B cell (primary cell): ENCODE measurements at regions not wholly inside any gene's neighbourhood (a gene's known extent, or its start where the extent isn't known, plus 50 kb on each side); places are given as distances from the start of the nearest gene placed in this dataset.

ENCODE experiments used
- ATAC-seq: fragments of 200-7000 bp; cut with Tn5 transposase; one replicate; pipeline ENCODE4 v1.10.0; 2021; ENCODE audit warnings: low read depth, mild to moderate bottlenecking, moderate number of reproducible peaks, moderate library complexity
- CTCF ChIA-PET: fragments of 350-600 bp; sonication (Branson Sonifier 250); formaldehyde crosslinking; loops from one replicate; lab custom pipeline; 2021; ENCODE audit warnings: antibody characterized with exemption, inconsistent platforms; lab: Charles Lee
- POLR2A ChIA-PET: fragments of 350-600 bp; sonication (Branson Sonifier 250); formaldehyde crosslinking; loops from one replicate; lab custom pipeline; 2021; ENCODE audit warnings: antibody characterized with exemption; lab: Charles Lee
- DNase-seq: peaks from one replicate; pipeline ENCODE4 v3.0.0; 2013
- H2AFZ ChIP-seq: 2 replicates; pipeline ENCODE4 v1.6.1; 2012; ENCODE audit warnings: mild to moderate bottlenecking, low read depth, low read length; ENCODE audit not compliant: insufficient read depth, poor library complexity, severe bottlenecking
- H3K27ac ChIP-seq, 2 donors: 1 replicate in 1 of 2; 2 replicates in 1 of 2; pipeline ENCODE4 v1.5.1; 2012 to 2013; ENCODE audit warnings: low read length in 2 of 2, mild to moderate bottlenecking in 2 of 2, moderate library complexity in 1 of 2
- H3K27me3 ChIP-seq, 4 experiments: fragments of 200-600 bp in 1 of 4; sonication (generic) in 1 of 4; replicated peaks in 1 of 4; 1 replicate in 2 of 4; 2 replicates in 2 of 4; pipeline versions ENCODE4 v1.6.1 to v1.7.0; 2013 to 2016; ENCODE audit warnings: low read length in 3 of 4, mild to moderate bottlenecking in 2 of 4, mixed read lengths in 1 of 4, moderate library complexity in 1 of 4; ENCODE audit not compliant: insufficient read depth in 4 of 4, control insufficient read depth in 3 of 4; ENCODE audit errors: control extremely low read depth in 1 of 4
- H3K36me3 ChIP-seq, 2 experiments: replicated peaks in 1 of 2; 1 replicate in 1 of 2; 2 replicates in 1 of 2; pipeline versions ENCODE4 v1.6.1 to v1.7.1; 2013; ENCODE audit warnings: low read length in 1 of 2; ENCODE audit not compliant: insufficient read depth in 2 of 2, control insufficient read depth in 1 of 2; ENCODE audit errors: control extremely low read depth in 1 of 2, extremely low read depth in 1 of 2
- H3K4me1 ChIP-seq, 2 donors: fragments of 200-600 bp in 1 of 2; sonication (generic) in 1 of 2; 1 replicate in 1 of 2; 2 replicates in 1 of 2; pipeline versions ENCODE4 v1.5.1 to v1.6.1; 2013 to 2017; ENCODE audit warnings: low read length in 2 of 2; ENCODE audit not compliant: control insufficient read depth in 2 of 2, insufficient read depth in 2 of 2
- H3K4me2 ChIP-seq: replicated peaks from 2 replicates; pipeline ENCODE3; 2012; ENCODE audit warnings: mild to moderate bottlenecking, low read depth, low read length; ENCODE audit not compliant: poor library complexity, severe bottlenecking
- H3K4me3 ChIP-seq, 5 experiments: fragments of 200-600 bp in 1 of 5; sonication (generic) in 1 of 5; 1 replicate in 3 of 5; 2 replicates in 2 of 5; pipeline versions ENCODE4 v1.5.1 to v1.7.0; 2011 to 2016; ENCODE audit warnings: low read length in 4 of 5, mild to moderate bottlenecking in 4 of 5, low read depth in 2 of 5, control low read depth in 1 of 5, moderate library complexity in 1 of 5; ENCODE audit not compliant: insufficient read depth in 1 of 5; ENCODE audit errors: control extremely low read depth in 1 of 5, extremely low read depth in 1 of 5
- H3K79me2 ChIP-seq: fragments of 200-600 bp; sonication (generic); one replicate; pipeline ENCODE4 v1.6.0; 2016; ENCODE audit warnings: low read length; ENCODE audit not compliant: control insufficient read depth, insufficient read depth
- H3K9ac ChIP-seq: fragments of 200-600 bp; sonication (generic); 2 replicates; pipeline ENCODE4 v1.6.1; 2017; ENCODE audit warnings: mild to moderate bottlenecking, low read length, moderate library complexity
- H3K9me3 ChIP-seq, 3 donors: one replicate each; pipeline versions ENCODE4 v1.6.1 to v1.7.1; 2013; ENCODE audit warnings: low read length in 2 of 3; ENCODE audit not compliant: control insufficient read depth in 2 of 3, insufficient read depth in 1 of 3; ENCODE audit errors: control extremely low read depth in 1 of 3
- H4K20me1 ChIP-seq: 2 replicates; pipeline ENCODE4 v1.6.0; 2012; ENCODE audit warnings: mild to moderate bottlenecking, low read length; ENCODE audit not compliant: insufficient read depth, control insufficient read depth, poor library complexity, severe bottlenecking
- H3K27ac Mint-ChIP-seq: one replicate; pipeline ENCODE4 v1.8.0; 2021; ENCODE audit warnings: mixed read lengths
- H3K27me3 Mint-ChIP-seq: one replicate; pipeline ENCODE4 v1.8.0; 2021; ENCODE audit warnings: mixed read lengths
- H3K4me1 Mint-ChIP-seq: one replicate; pipeline ENCODE4 v1.8.0; 2021; ENCODE audit warnings: mixed read lengths
- H3K4me3 Mint-ChIP-seq: one replicate; pipeline ENCODE4 v1.8.0; 2021; ENCODE audit warnings: mixed read lengths
- H3K9me3 Mint-ChIP-seq: one replicate; pipeline ENCODE4 v1.8.0; 2022; ENCODE audit warnings: mixed read lengths; ENCODE audit not compliant: insufficient read depth
- CTCF ChIP-seq: fragments of 200-600 bp; IDR thresholded peaks from one replicate; pipeline ENCODE4 v1.8.0; 2022; ENCODE audit warnings: antibody characterized with exemption, mild to moderate bottlenecking
- EZH2 ChIP-seq: IDR thresholded peaks from 2 replicates; pipeline ENCODE4 v1.6.1; 2012; ENCODE audit warnings: borderline replicate concordance, low read depth, mild to moderate bottlenecking, moderate library complexity, low read length; ENCODE audit not compliant: insufficient read depth, poor library complexity, severe bottlenecking
- WGBS: methylation state at CpG from one replicate; pipeline ENCODE4 v1.1.5; 2013; ENCODE audit warnings: missing lambda C conversion rate; ENCODE audit not compliant: insufficient coverage; 5-methylcytosine and 5-hydroxymethylcytosine counted together
- intact Hi-C: fragments of 100-400 bp; cut with micrococcal nuclease; formaldehyde crosslinking; loops from one replicate; pipeline ENCODE4 v1.10.0; 2022

- H3K4me2 ChIP-seq = peak overlapping the region; percentile 63
- intact Hi-C loops = no loop called here
- H3K27me3 Mint-ChIP-seq = no peaks in the 10 kb centered on the region
- peak overlapping the region in 1 of 5 experiments; percentile 3 for H3K4me3 ChIP-seq
- TF ChIP-seq CTCF (no peak), EZH2 (no peak)
- H3K27ac ChIP-seq = peak overlapping the region in 1 of 2 donors; percentile 16
- ATAC-seq (peak; percentile 39), DNase-seq (peak; percentile 25)
- WGBS = 21% methylated on average over 2 of the region's 4 CpGs
- H4K20me1 ChIP-seq = no peaks in the 10 kb centered on the region
- POLR2A ChIA-PET = no interaction called here
- no peaks in the 10 kb centered on the region for H3K36me3 ChIP-seq
- peaks cover 14 to 16% of the 10 kb centered on the region in 2 donors for H3K4me1 ChIP-seq
- H3K9me3 ChIP-seq = peaks cover 0 to 4% (median 0%) of the 10 kb centered on the region in 3 donors
- H3K79me2 ChIP-seq = no peaks in the 10 kb centered on the region
- peak overlapping the region; percentile 55 for H3K4me3 Mint-ChIP-seq
- CTCF ChIA-PET = interaction anchor here (0.9 to 1.5 kb wide), 2 partner anchors 9 to 12 kb away, joined by 4 read pairs; no protein-coding TSS in a partner anchor
- no peak overlapping the region for H3K9ac ChIP-seq
- peak overlapping the region; percentile 34 for H3K27ac Mint-ChIP-seq
- H3K9me3 Mint-ChIP-seq = peaks cover 2% of the 10 kb centered on the region
- H2AFZ ChIP-seq = peak overlapping the region; percentile 60
- H3K27me3 ChIP-seq = no peaks in the 10 kb centered on the region
- H3K4me1 Mint-ChIP-seq = peaks cover 16% of the 10 kb centered on the region
Measured at GRCh38 chr11:110919241-110919922, 207.1 kb upstream of the ARHGAP20 start.

- H3K27ac Mint-ChIP-seq = no peak overlapping the region
- intact Hi-C loops = no loop called here
- H3K4me3 Mint-ChIP-seq = no peak overlapping the region
Measured at GRCh38 chr11:110918351-110918750, 206.1 kb upstream of the ARHGAP20 start.

More at GRCh38 chr11:110918351-110918750, 206.1 kb upstream of the ARHGAP20 start:
- peaks cover 16% of the 10 kb centered on the region for H3K4me1 Mint-ChIP-seq
- no peak overlapping the region for H3K4me3 ChIP-seq
- no peak overlapping the region for H3K4me2 ChIP-seq
- H3K9me3 Mint-ChIP-seq = peaks cover 2% of the 10 kb centered on the region
- ChIA-PET POLR2A (interaction anchor here (0.6 kb wide), 1 partner anchor 12 kb away, joined by 3 read pairs; no protein-coding TSS in a partner anchor), CTCF (interaction anchor here (1.5 kb wide), 1 partner anchor 11 kb away, joined by 4 read pairs; no protein-coding TSS in a partner anchor)
- H3K36me3 ChIP-seq = no peaks in the 10 kb centered on the region
- H3K79me2 ChIP-seq = no peaks in the 10 kb centered on the region
- peaks cover 14 to 16% of the 10 kb centered on the region in 2 donors for H3K4me1 ChIP-seq
- H3K27me3 ChIP-seq = no peaks in the 10 kb centered on the region
- no peaks in the 10 kb centered on the region for H4K20me1 ChIP-seq
- TF ChIP-seq CTCF (no peak), EZH2 (no peak)
- peak overlapping the region; percentile 2 for H2AFZ ChIP-seq
- peaks cover 0 to 4% (median 0%) of the 10 kb centered on the region in 3 donors for H3K9me3 ChIP-seq
- no peaks in the 10 kb centered on the region for H3K27me3 Mint-ChIP-seq
- DNase-seq = no peak
- H3K9ac ChIP-seq = no peak overlapping the region
- WGBS = 100% methylated on average over 1 of the region's 1 CpG
- no peak for ATAC-seq
- H3K27ac ChIP-seq = no peak overlapping the region
